HCT116 (cell line): ENCODE measurements at regions not wholly inside any gene's neighbourhood (a gene's known extent, or its start where the extent isn't known, plus 50 kb on each side); places are given as distances from the start of the nearest gene placed in this dataset.

Experiments
- ATAC-seq: fragments of 200-7000 bp; cut with Tn5 transposase; 2 replicates; pipeline ENCODE4 v1.9.1; 2020; ENCODE audit warnings: mild to moderate bottlenecking, moderate library complexity
- BruUV-seq: library from RNA; stranded (reverse); fragments of 400-500 nt; replicated peaks from 2 replicates; lab custom pipeline; 2021; lab: Mats Ljungman, UMichigan
- CTCF ChIA-PET: fragments of 300-600 bp; sonication (Branson Sonifier 250); formaldehyde crosslinking; loops from one replicate; lab custom pipeline; 2021; ENCODE audit warnings: antibody characterized with exemption; lab: Charles Lee
- POLR2A ChIA-PET: fragments of 300-600, 350-600 bp; sonication (Branson Sonifier 250); formaldehyde crosslinking; loops from one replicate; lab custom pipeline; 2021; ENCODE audit warnings: antibody characterized with exemption; lab: Charles Lee
- RAD21 ChIA-PET, 2 experiments: fragments of 300-600 bp; sonication (Branson Sonifier 250); formaldehyde crosslinking; loops; one replicate each; lab custom pipeline; 2023; ENCODE audit warnings: low total read pairs in 2 of 2; ENCODE audit not compliant: uncharacterized antibody in 2 of 2, unreplicated experiment in 2 of 2, low non-redundant PET in 1 of 2; lab: Charles Lee
- DNase-seq: peaks from one replicate; pipeline ENCODE4 v3.0.0-alpha.2; 2010; ENCODE audit warnings: low read depth, low spot score
- H2AFZ ChIP-seq: fragments of 200-600 bp; shearing (Covaris generic), sonication (generic); 2 replicates; pipeline ENCODE4 v1.6.1; 2017; ENCODE audit warnings: low read depth, mixed run types, mixed read lengths, antibody characterized with exemption, low read length; ENCODE audit not compliant: poor library complexity, severe bottlenecking
- H3K27ac ChIP-seq: 2 replicates; pipeline ENCODE4 v1.5.1; 2012; ENCODE audit warnings: low read depth, low read length
- H3K27me3 ChIP-seq: fragments of 200-600 bp; sonication (generic); 2 replicates; pipeline ENCODE4 v1.6.1; 2016; ENCODE audit warnings: mixed run types, low read length, mixed read lengths; ENCODE audit not compliant: insufficient read depth
- H3K36me3 ChIP-seq, 2 experiments: fragments of 200-500 bp in 1 of 2; fragments of 200-600 bp in 1 of 2; sonication (Bioruptor generic) in 1 of 2; sonication (generic) in 1 of 2; 2 replicates each; pipeline versions ENCODE4 v1.5.1 to v1.6.1; 2014 to 2016; ENCODE audit warnings: low read length in 2 of 2, inconsistent platforms in 1 of 2, mixed read lengths in 1 of 2, mixed run types in 1 of 2; ENCODE audit not compliant: insufficient read depth in 2 of 2, control insufficient read depth in 1 of 2
- H3K4me1 ChIP-seq, 2 experiments: fragments of 200-600 bp in 1 of 2; sonication (generic) in 1 of 2; 2 replicates each; pipeline versions ENCODE4 v1.5.1 to v1.6.1; 2012 to 2017; ENCODE audit warnings: low read length in 2 of 2, inconsistent platforms in 1 of 2, mild to moderate bottlenecking in 1 of 2, mixed read lengths in 1 of 2, mixed run types in 1 of 2, moderate library complexity in 1 of 2; ENCODE audit not compliant: insufficient read depth in 2 of 2, control insufficient read depth in 1 of 2
- H3K4me2 ChIP-seq: fragments of 200-600 bp; sonication (generic); 2 replicates; pipeline ENCODE4 v1.6.1; 2017; ENCODE audit warnings: mixed run types, low read length, mixed read lengths
- H3K4me3 ChIP-seq, 2 experiments: fragments of 200-600 bp in 1 of 2; sonication (generic) in 1 of 2; replicated peaks in 1 of 2; 2 replicates each; pipeline ENCODE4 v1.5.1; 2011 to 2016; ENCODE audit warnings: low read length in 2 of 2, control low read depth in 1 of 2, low read depth in 1 of 2, mild to moderate bottlenecking in 1 of 2, mixed read lengths in 1 of 2, mixed run types in 1 of 2
- H3K79me2 ChIP-seq: fragments of 200-600 bp; sonication (generic); 2 replicates; pipeline ENCODE4 v1.6.1; 2017; ENCODE audit warnings: mild to moderate bottlenecking, mixed run types, low read length, moderate library complexity, mixed read lengths; ENCODE audit not compliant: insufficient read depth
- H3K9ac ChIP-seq: fragments of 200-600 bp; sonication (generic); 2 replicates; pipeline ENCODE4 v1.6.1; 2016; ENCODE audit warnings: low read length, mixed read lengths
- H3K9me2 ChIP-seq: fragments of 200-600 bp; sonication (generic), shearing (Covaris generic); 2 replicates; pipeline ENCODE4 v1.6.1; 2017; ENCODE audit warnings: mixed run types, mild to moderate bottlenecking, moderate library complexity; ENCODE audit not compliant: insufficient read depth
- H3K9me3 ChIP-seq, 2 experiments: fragments of 200-500 bp in 1 of 2; fragments of 200-600 bp in 1 of 2; sonication (Bioruptor generic) in 1 of 2; sonication (generic) in 1 of 2; 2 replicates each; pipeline ENCODE4 v1.6.1; 2014 to 2017; ENCODE audit warnings: low read length in 2 of 2, mixed read lengths in 2 of 2, inconsistent platforms in 1 of 2, low read depth in 1 of 2, mild to moderate bottlenecking in 1 of 2, mixed run types in 1 of 2, moderate library complexity in 1 of 2; ENCODE audit not compliant: control insufficient read depth in 1 of 2, insufficient read depth in 1 of 2
- H4K20me1 ChIP-seq: fragments of 200-600 bp; sonication (generic), shearing (Covaris generic); 2 replicates; pipeline ENCODE4 v1.6.1; 2017; ENCODE audit warnings: mixed run types, mild to moderate bottlenecking, moderate library complexity; ENCODE audit not compliant: insufficient read depth
- CBX3 ChIP-seq: IDR thresholded peaks from 2 replicates; pipeline ENCODE4 v1.6.1; 2012; ENCODE audit warnings: low read depth
- EGR1 ChIP-seq: IDR thresholded peaks from 2 replicates; pipeline ENCODE4 v1.6.1; 2012; ENCODE audit warnings: low read depth
- ELF1 ChIP-seq: IDR thresholded peaks from 2 replicates; pipeline ENCODE4 v1.6.1; 2012; ENCODE audit warnings: low read depth, borderline replicate concordance
- POLR2A ChIP-seq: IDR thresholded peaks from 2 replicates; pipeline ENCODE4 v1.7.0; 2011; ENCODE audit warnings: borderline replicate concordance; ENCODE audit not compliant: insufficient read depth, insufficient read length; ENCODE audit errors: extremely low read depth
- POLR2AphosphoS5 ChIP-seq: IDR thresholded peaks from 2 replicates; pipeline ENCODE4 v1.6.1; 2011; ENCODE audit warnings: mild to moderate bottlenecking, low read depth, low read length, moderate library complexity
- RAD21 ChIP-seq: IDR thresholded peaks from 2 replicates; pipeline ENCODE4 v1.6.1; 2012; ENCODE audit warnings: low read depth, mild to moderate bottlenecking
- REST ChIP-seq: IDR thresholded peaks from 2 replicates; pipeline ENCODE4 v1.6.1; 2012; ENCODE audit warnings: low read depth
- SIN3A ChIP-seq: IDR thresholded peaks from 2 replicates; pipeline ENCODE4 v1.6.1; 2012; ENCODE audit warnings: low read depth
- SRF ChIP-seq: IDR thresholded peaks from 2 replicates; pipeline ENCODE4 v1.6.1; 2012; ENCODE audit warnings: low read depth
- TCF7L2 ChIP-seq: IDR thresholded peaks from 2 replicates; pipeline ENCODE4 v1.7.0; 2011; ENCODE audit warnings: borderline replicate concordance, inconsistent platforms; ENCODE audit not compliant: insufficient read depth, insufficient read length; ENCODE audit errors: extremely low read depth
- YY1 ChIP-seq: IDR thresholded peaks from 2 replicates; pipeline ENCODE4 v1.6.1; 2011; ENCODE audit warnings: low read length, low read depth, moderate library complexity, mild to moderate bottlenecking; ENCODE audit not compliant: insufficient replicate concordance; ENCODE audit errors: extremely low read depth
- ZFX ChIP-seq: fragments of 450-650 bp; IDR thresholded peaks from 2 replicates; pipeline ENCODE4 v1.6.1; 2017
- ZNF274 ChIP-seq: fragments of 200-500 bp; sonication (Bioruptor generic); IDR thresholded peaks from 2 replicates; pipeline ENCODE4 v1.6.1; 2014; ENCODE audit warnings: mild to moderate bottlenecking, low read depth, low read length, inconsistent platforms
- intact Hi-C: fragments of 100-400 bp; cut with micrococcal nuclease; formaldehyde crosslinking; loops from 2 replicates; pipeline ENCODE4 v1.10.0; 2022
- TF ChIP-seq, protein P1 (sequence below): IDR thresholded peaks from 2 replicates; pipeline ENCODE4 v1.6.1; 2012
- TF ChIP-seq, protein P2 (sequence below), 3 experiments: fragments of 200-600 bp in 1 of 3; sonication (generic) in 1 of 3; IDR thresholded peaks in 2 of 3; conservative IDR thresholded peaks in 1 of 3; 2 replicates each; pipeline ENCODE4 v1.5.1; 2012 to 2017; ENCODE audit warnings: low read depth in 2 of 3, low read length in 2 of 3, antibody characterized with exemption in 1 of 3, borderline replicate concordance in 1 of 3, control low read depth in 1 of 3, mild to moderate bottlenecking in 1 of 3, mixed read lengths in 1 of 3, mixed run types in 1 of 3, moderate library complexity in 1 of 3; ENCODE audit not compliant: insufficient read depth in 1 of 3

DNA sequence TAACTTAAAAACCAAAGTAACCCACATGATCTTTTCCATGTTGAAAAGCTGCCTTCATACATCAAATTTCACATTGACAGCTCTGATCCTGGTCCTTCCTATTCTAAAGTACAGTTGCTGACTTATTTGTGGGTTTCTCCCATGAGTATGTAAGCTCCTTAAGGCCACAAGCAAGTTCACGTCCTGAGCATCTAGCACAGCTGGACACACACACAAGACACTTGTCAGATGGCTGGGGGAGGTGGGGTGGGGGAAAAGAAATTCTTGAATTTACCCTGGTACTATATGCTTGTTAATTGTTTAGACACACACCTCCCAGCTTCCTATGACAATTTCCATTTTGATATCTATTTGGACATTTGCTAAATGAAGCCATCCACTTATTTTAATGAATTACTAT, 162.8 kb downstream of the ZIC5 start:
- intact Hi-C loops: no loop called here
- no peak overlapping the region for H3K4me3 ChIP-seq
- H3K27ac ChIP-seq: no peak overlapping the region
- no peaks in the 10 kb centered on the region for H3K36me3 ChIP-seq
- no peaks in the 10 kb centered on the region for H4K20me1 ChIP-seq
- DNase-seq (no peak), ATAC-seq (no peak)
- ChIA-PET CTCF (no interaction called here), RAD21 (no interaction called here), POLR2A (no interaction called here)
- H3K9me3 ChIP-seq: no peaks in the 10 kb centered on the region
- H2AFZ ChIP-seq: no peak overlapping the region
- peaks cover 0 to 9% of the 10 kb centered on the region in 2 experiments; a peak in 2 of 4 replicates for H3K4me1 ChIP-seq
- H3K9me2 ChIP-seq: no peaks in the 10 kb centered on the region
- TF ChIP-seq POLR2AphosphoS5: no peak
- no peak for TF ChIP-seq POLR2A
- no peak for TF ChIP-seq RAD21
- no peak for TF ChIP-seq SRF
- TF ChIP-seq, protein P1, sequence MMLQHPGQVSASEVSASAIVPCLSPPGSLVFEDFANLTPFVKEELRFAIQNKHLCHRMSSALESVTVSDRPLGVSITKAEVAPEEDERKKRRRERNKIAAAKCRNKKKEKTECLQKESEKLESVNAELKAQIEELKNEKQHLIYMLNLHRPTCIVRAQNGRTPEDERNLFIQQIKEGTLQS: no peak
- no peak for TF ChIP-seq SIN3A
- H3K4me2 ChIP-seq: no peak overlapping the region
- no peaks in the 10 kb centered on the region for H3K27me3 ChIP-seq
- no peak overlapping the region for H3K9ac ChIP-seq
- H3K79me2 ChIP-seq: no peaks in the 10 kb centered on the region
- BruUV-seq: no TSS peak

GRCh38 chr13:99806671-99807070, 164.9 kb downstream of the ZIC5 start:
- ChIA-PET RAD21 (no interaction called here), CTCF (no interaction called here), POLR2A (no interaction called here)
- no peaks in the 10 kb centered on the region for H3K9me2 ChIP-seq
- no peaks in the 10 kb centered on the region for H3K27me3 ChIP-seq
- no peaks in the 10 kb centered on the region for H4K20me1 ChIP-seq
- H3K9me3 ChIP-seq: no peaks in the 10 kb centered on the region
- H3K9ac ChIP-seq: no peak overlapping the region
- no peak overlapping the region for H3K27ac ChIP-seq
- H3K4me3 ChIP-seq: no peak overlapping the region
- no peak overlapping the region for H2AFZ ChIP-seq
- H3K4me2 ChIP-seq: no peak overlapping the region
- H3K4me1 ChIP-seq: no peaks in the 10 kb centered on the region
- DNase-seq (no peak), ATAC-seq (no peak)
- BruUV-seq: no TSS peak
- intact Hi-C loops: no loop called here
- no peaks in the 10 kb centered on the region for H3K36me3 ChIP-seq
- no peaks in the 10 kb centered on the region for H3K79me2 ChIP-seq
- TF ChIP-seq SIN3A: no peak
- TF ChIP-seq ZFX: no peak
- TF ChIP-seq SRF: no peak
- no peak for TF ChIP-seq CBX3
- TF ChIP-seq EGR1: no peak
- TF ChIP-seq TCF7L2: no peak
- no peak for TF ChIP-seq ZNF274
- TF ChIP-seq, protein P2, sequence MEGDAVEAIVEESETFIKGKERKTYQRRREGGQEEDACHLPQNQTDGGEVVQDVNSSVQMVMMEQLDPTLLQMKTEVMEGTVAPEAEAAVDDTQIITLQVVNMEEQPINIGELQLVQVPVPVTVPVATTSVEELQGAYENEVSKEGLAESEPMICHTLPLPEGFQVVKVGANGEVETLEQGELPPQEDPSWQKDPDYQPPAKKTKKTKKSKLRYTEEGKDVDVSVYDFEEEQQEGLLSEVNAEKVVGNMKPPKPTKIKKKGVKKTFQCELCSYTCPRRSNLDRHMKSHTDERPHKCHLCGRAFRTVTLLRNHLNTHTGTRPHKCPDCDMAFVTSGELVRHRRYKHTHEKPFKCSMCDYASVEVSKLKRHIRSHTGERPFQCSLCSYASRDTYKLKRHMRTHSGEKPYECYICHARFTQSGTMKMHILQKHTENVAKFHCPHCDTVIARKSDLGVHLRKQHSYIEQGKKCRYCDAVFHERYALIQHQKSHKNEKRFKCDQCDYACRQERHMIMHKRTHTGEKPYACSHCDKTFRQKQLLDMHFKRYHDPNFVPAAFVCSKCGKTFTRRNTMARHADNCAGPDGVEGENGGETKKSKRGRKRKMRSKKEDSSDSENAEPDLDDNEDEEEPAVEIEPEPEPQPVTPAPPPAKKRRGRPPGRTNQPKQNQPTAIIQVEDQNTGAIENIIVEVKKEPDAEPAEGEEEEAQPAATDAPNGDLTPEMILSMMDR (IDR thresholded peaks at IDR 0.05 in 2 of 3, conservative IDR thresholded peaks at IDR 0.05 in 1 of 3; ENCODE audit: borderline replicate concordance in 1 of 3, insufficient read depth in 1 of 3, low read depth in 2 of 3, low read length in 2 of 3): no peak
- no peak for TF ChIP-seq ELF1
- TF ChIP-seq REST: no peak
- no peak for TF ChIP-seq YY1
- TF ChIP-seq POLR2AphosphoS5: no peak
